IMR-90 (cell line): ENCODE measurements at regions not wholly inside any gene's neighbourhood (a gene's known extent, or its start where the extent isn't known, plus 50 kb on each side); places are given as distances from the start of the nearest gene placed in this dataset.

Experiments used
- CTCF ChIP-seq: conservative IDR thresholded peaks from 2 replicates; pipeline ENCODE4 v1.5.1; 2012; ENCODE audit warnings: mild to moderate bottlenecking, low read depth, low read length, improper control_type of control experiment
- FOS ChIP-seq: fragments of 150-350 bp; IDR thresholded peaks from 2 replicates; pipeline ENCODE4 v1.6.1; 2016; ENCODE audit warnings: low read depth, low read length
- MAFK ChIP-seq: IDR thresholded peaks from 2 replicates; pipeline ENCODE4 v1.6.1; 2012; ENCODE audit warnings: low read depth, low read length, improper control_type of control experiment
- MAZ ChIP-seq: IDR thresholded peaks from 2 replicates; pipeline ENCODE4 v1.6.1; 2012; ENCODE audit warnings: low read depth, mild to moderate bottlenecking, low read length, improper control_type of control experiment, moderate library complexity, borderline replicate concordance
- POLR2A ChIP-seq: IDR thresholded peaks from 2 replicates; pipeline ENCODE4 v1.6.1; 2012; ENCODE audit warnings: mild to moderate bottlenecking, low read depth, low read length
- RAD21 ChIP-seq: IDR thresholded peaks from 2 replicates; pipeline ENCODE4 v1.6.1; 2012; ENCODE audit warnings: low read length, improper control_type of control experiment
- RFX5 ChIP-seq: IDR thresholded peaks from 2 replicates; pipeline ENCODE4 v1.8.0; 2012; ENCODE audit warnings: low read depth, mild to moderate bottlenecking, low read length, moderate library complexity

DNA sequence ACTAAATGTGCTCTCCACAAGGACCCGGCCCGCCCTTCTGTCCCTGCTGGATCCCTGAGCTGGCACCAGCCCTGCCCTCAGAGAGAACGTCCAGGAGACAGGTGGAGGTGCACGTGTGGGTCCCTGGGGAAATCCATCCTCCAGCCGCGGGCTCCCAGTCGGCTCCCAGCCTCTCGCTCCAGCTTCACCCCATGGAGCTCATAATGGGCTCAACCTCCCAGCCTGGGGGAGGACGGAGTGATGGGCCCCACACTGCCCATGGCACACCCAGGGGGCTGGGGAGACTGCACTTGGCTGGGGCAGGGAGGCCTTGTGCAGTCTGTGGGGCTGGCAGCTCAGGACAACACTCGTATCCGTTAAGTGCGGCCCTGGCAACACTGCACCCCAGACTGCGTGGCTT, 250.5 kb downstream of the TMEM121 start:
- TF ChIP-seq CTCF (no peak), MAZ (no peak), POLR2A (no peak), RAD21 (no peak), MAFK (no peak), RFX5 (no peak), FOS (no peak)
